ENCODE measurements at regions not wholly inside any gene's neighbourhood (a gene's known extent, or its start where the extent isn't known, plus 50 kb on each side); places are given as distances from the start of the nearest gene placed in this dataset.

GRCh38 chr1:38772953-38773352 is 86.6 kb downstream of the RRAGC start:
- H3F3A ChIP-seq (replicated peaks; ENCODE audit: low read depth), result no peaks in the 10 kb centered on the region
- H3K79me2 ChIP-seq (replicated peaks; ENCODE audit: insufficient read depth), result no peaks in the 10 kb centered on the region
- H3K36me3 ChIP-seq (ENCODE audit: insufficient read depth), result no peaks in the 10 kb centered on the region
- H3K27ac ChIP-seq (ENCODE audit: low read depth), result no peak overlapping the region
- no peaks in the 10 kb centered on the region for H3K9me2 ChIP-seq (ENCODE audit: insufficient read depth)
- ATAC-seq (no peak), DNase-seq (ENCODE audit: low spot score) (no peak)
- no peak overlapping the region for H2AFZ ChIP-seq
- Mint-ChIP-seq H3K27ac (no peak overlapping the region), H3K36me3 (ENCODE audit: low read depth) (no peaks in the 10 kb centered on the region), H3K4me1 (peaks cover 5% of the 10 kb centered on the region), H3K9me3 (no peaks in the 10 kb centered on the region; the same call in 2 of the 3 replicates), H3K4me3 (no peak overlapping the region), H3K27me3 (ENCODE audit: insufficient read depth, low read depth, poor library complexity) (no peaks in the 10 kb centered on the region)
- H3K4me1 ChIP-seq (ENCODE audit: insufficient read depth), result no peaks in the 10 kb centered on the region
- H3K27me3 ChIP-seq (ENCODE audit: insufficient read depth), result no peaks in the 10 kb centered on the region
- H4K20me1 ChIP-seq (replicated peaks; ENCODE audit: insufficient read depth), result no peaks in the 10 kb centered on the region
- no peak overlapping the region for H3K4me3 ChIP-seq
- TF ChIP-seq JUNB (IDR thresholded peaks at IDR 0.05; ENCODE audit: unreplicated experiment), result no peak
- no peak for TF ChIP-seq EZH2 (IDR thresholded peaks at IDR 0.05; ENCODE audit: low read depth, unreplicated experiment)
- no peak for TF ChIP-seq POLR2AphosphoS5 (IDR thresholded peaks at IDR 0.05; ENCODE audit: low read depth)
- no peak for TF ChIP-seq ETS1 (IDR thresholded peaks at IDR 0.05)
- no peak for TF ChIP-seq EZH2phosphoT487 (IDR thresholded peaks at IDR 0.05; ENCODE audit: unreplicated experiment)
- no peak for TF ChIP-seq ZNF114 (CRISPR knock-in tag; IDR thresholded peaks at IDR 0.05)
- no peak for TF ChIP-seq ZNF462 (CRISPR knock-in tag; IDR thresholded peaks at IDR 0.05)
- TF ChIP-seq CREB1 (CRISPR knock-in tag; IDR thresholded peaks at IDR 0.05; ENCODE audit: low read depth), result no peak
- no peak for TF ChIP-seq ZNF331 (CRISPR knock-in tag; IDR thresholded peaks at IDR 0.05; ENCODE audit: low read depth)
- no peak for TF ChIP-seq NANOG (IDR thresholded peaks at IDR 0.05; ENCODE audit: borderline replicate concordance)
- TF ChIP-seq CTCF (conservative IDR thresholded peaks at IDR 0.05; ENCODE audit: low read depth in 2 of 2), result no peak
- no peak for TF ChIP-seq REST (IDR thresholded peaks at IDR 0.05; ENCODE audit: unreplicated experiment)
- no peak for TF ChIP-seq STAT1 (IDR thresholded peaks at IDR 0.05; ENCODE audit: unreplicated experiment)
- H3K4me2 ChIP-seq, result no peak overlapping the region

Measured in GM23338 (cell line).